Prostate gland (tissue), 2 donors: ENCODE measurements at regions not wholly inside any gene's neighbourhood (a gene's known extent, or its start where the extent isn't known, plus 50 kb on each side); places are given as distances from the start of the nearest gene placed in this dataset.

Experiments used
- POLR2A ChIP-seq: fragments of 450-650 bp; IDR thresholded peaks from one replicate; pipeline ENCODE4 v1.6.1; 2016; ENCODE audit warnings: antibody characterized with exemption, mild to moderate bottlenecking
- TF ChIP-seq, protein P1 (sequence below), 4 experiments: fragments of 200-600 bp in 2 of 4; fragments of 450-650 bp in 2 of 4; sonication (generic) in 2 of 4; IDR thresholded peaks; 1 replicate in 3 of 4; 2 replicates in 1 of 4; pipeline ENCODE4 v1.5.1; 2016 to 2019; ENCODE audit warnings: antibody characterized with exemption in 4 of 4, mild to moderate bottlenecking in 2 of 4, moderate library complexity in 2 of 4

DNA sequence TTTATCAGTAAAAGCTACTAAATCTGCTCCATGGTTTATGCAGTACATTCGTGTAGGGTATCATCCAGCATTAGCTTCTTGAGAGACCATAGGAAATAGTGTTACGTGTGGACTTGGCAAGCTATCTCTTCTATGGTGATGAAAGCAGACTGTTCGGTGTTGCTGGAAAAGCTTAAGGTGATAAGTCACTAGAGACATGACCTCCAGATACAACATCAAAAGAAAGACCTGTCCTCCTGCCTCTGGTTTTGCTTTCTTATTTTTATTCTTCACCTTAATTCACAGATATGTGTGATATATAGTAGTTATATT, 53.5 kb upstream of the S1PR1 start:
- no peak for TF ChIP-seq POLR2A
- TF ChIP-seq, protein P1, sequence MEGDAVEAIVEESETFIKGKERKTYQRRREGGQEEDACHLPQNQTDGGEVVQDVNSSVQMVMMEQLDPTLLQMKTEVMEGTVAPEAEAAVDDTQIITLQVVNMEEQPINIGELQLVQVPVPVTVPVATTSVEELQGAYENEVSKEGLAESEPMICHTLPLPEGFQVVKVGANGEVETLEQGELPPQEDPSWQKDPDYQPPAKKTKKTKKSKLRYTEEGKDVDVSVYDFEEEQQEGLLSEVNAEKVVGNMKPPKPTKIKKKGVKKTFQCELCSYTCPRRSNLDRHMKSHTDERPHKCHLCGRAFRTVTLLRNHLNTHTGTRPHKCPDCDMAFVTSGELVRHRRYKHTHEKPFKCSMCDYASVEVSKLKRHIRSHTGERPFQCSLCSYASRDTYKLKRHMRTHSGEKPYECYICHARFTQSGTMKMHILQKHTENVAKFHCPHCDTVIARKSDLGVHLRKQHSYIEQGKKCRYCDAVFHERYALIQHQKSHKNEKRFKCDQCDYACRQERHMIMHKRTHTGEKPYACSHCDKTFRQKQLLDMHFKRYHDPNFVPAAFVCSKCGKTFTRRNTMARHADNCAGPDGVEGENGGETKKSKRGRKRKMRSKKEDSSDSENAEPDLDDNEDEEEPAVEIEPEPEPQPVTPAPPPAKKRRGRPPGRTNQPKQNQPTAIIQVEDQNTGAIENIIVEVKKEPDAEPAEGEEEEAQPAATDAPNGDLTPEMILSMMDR (IDR thresholded peaks at IDR 0.05), result no peak
